ENCODE measurements at regions not wholly inside any gene's neighbourhood (a gene's known extent, or its start where the extent isn't known, plus 50 kb on each side); places are given as distances from the start of the nearest gene placed in this dataset.

- no peak for DNase-seq (ENCODE audit: low spot score)
Observed at GRCh38 chr15:68500363-68501258, 68.6 kb upstream of the ITGA11 start.

GRCh38 chr15:68501259-68501591 lies 69.3 kb upstream of the ITGA11 start:
- no peak for DNase-seq (ENCODE audit: low spot score)

GRCh38 chr15:68501616-68502015 lies 69.7 kb upstream of the ITGA11 start:
- no peak for DNase-seq (ENCODE audit: low spot score)

GRCh38 chr15:68502398-68502901 lies 70.5 kb upstream of the ITGA11 start:
- DNase-seq (ENCODE audit: low spot score), result no peak

GRCh38 chr15:68503213-68503612 lies 71.2 kb upstream of the ITGA11 start:
- no peak for DNase-seq (ENCODE audit: low spot score)

- no peak for DNase-seq (ENCODE audit: low spot score)
Observed at GRCh38 chr15:68503791-68504680, 72.1 kb upstream of the ITGA11 start.

- DNase-seq (ENCODE audit: low spot score), result no peak
Observed at GRCh38 chr15:68504681-68505170, 72.8 kb upstream of the ITGA11 start.

GRCh38 chr15:68506071-68506470 lies 72.7 kb upstream of the CORO2B start:
- no peak for DNase-seq (ENCODE audit: low spot score)

- no peak for DNase-seq (ENCODE audit: low spot score)
Observed at GRCh38 chr15:68507447-68507846, 71.3 kb upstream of the CORO2B start.

GRCh38 chr15:68508485-68509189 lies 70.2 kb upstream of the CORO2B start:
- no peak for DNase-seq (ENCODE audit: low spot score)

GRCh38 chr15:68510558-68510957 lies 68.2 kb upstream of the CORO2B start:
- no peak for DNase-seq (ENCODE audit: low spot score)

- DNase-seq (ENCODE audit: low spot score), result no peak
Observed at GRCh38 chr15:68511073-68511991, 67.5 kb upstream of the CORO2B start.

- DNase-seq (ENCODE audit: low spot score), result no peak
Observed at GRCh38 chr15:68512052-68512451, 66.7 kb upstream of the CORO2B start.

- DNase-seq (ENCODE audit: low spot score), result no peak
Observed at GRCh38 chr15:68512598-68512997, 66.2 kb upstream of the CORO2B start.

GRCh38 chr15:68515371-68516095 lies 63.3 kb upstream of the CORO2B start:
- DNase-seq (ENCODE audit: low spot score), result no peak

GRCh38 chr15:68517285-68517761 lies 61.5 kb upstream of the CORO2B start:
- no peak for DNase-seq (ENCODE audit: low spot score)

- DNase-seq (ENCODE audit: low spot score), result no peak
Observed at GRCh38 chr15:68518046-68518445, 60.7 kb upstream of the CORO2B start.

- DNase-seq (ENCODE audit: low spot score), result no peak
Observed at GRCh38 chr15:68518785-68519430, 59.9 kb upstream of the CORO2B start.

GRCh38 chr15:68524753-68525584 lies 53.8 kb upstream of the CORO2B start:
- no peak for DNase-seq (ENCODE audit: low spot score)

Measured in COLO829 (cell line).